GM18909 (cell line): ENCODE measurements at regions not wholly inside any gene's neighbourhood (a gene's known extent, or its start where the extent isn't known, plus 50 kb on each side); places are given as distances from the start of the nearest gene placed in this dataset.
A peak's percentile ranks its signal among the peaks of the same experiment; 100 is the strongest.

Experiments
- ATAC-seq: cut with Tn5 transposase; IDR thresholded peaks from one replicate; pipeline ENCODE4 v1.9.1; 2021; ENCODE audit warnings: mild to moderate bottlenecking; ENCODE audit not compliant: unreplicated experiment, poor library complexity

- ATAC-seq: no peak
These were observed 157.0 kb upstream of the ADO start for GRCh38 chr10:62647375-62648092.

- no peak for ATAC-seq
These were observed 155.6 kb upstream of the ADO start for GRCh38 chr10:62648921-62649320.

DNA sequence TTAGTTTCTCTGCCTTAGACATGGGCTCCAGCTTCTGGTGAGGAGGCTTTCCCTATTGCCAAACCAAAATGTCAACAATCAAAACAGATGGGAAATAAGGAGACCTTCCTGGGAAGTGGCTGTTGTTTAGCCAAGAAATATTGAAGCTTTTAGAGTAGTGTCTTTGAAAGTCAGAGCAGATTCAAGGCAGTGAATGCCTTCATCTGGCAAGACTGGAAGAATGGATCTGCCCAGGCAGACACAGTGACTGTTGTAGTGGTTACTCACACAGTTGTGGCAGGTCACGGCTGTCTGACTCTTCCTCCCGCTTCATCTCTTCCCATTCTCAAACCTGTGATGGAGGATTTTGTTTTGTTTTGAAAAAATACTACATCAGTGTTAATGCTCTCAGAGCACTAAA, 154.1 kb upstream of the ADO start:
- no peak for ATAC-seq

GRCh38 chr10:62651341-62651740, 153.2 kb upstream of the ADO start:
- ATAC-seq: no peak

DNA sequence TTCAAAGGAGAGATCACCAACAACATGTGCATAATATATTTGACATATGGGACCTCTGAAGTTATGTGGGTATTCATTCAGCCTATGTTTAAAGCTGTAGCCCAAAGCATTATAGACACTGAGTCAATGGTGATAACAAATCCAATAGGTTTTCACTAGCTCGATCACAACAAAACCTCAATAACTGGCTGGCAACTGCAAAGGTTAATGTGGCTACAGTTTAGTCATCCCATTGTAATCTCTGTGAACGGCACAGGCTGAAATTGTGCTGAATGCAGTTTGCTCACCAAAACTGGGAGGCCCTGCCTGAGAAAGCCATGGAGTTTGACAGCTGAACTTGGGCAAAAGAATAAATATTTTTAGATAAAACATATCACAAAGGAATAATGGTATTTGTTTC, 152.4 kb upstream of the ADO start:
- ATAC-seq: no peak

DNA sequence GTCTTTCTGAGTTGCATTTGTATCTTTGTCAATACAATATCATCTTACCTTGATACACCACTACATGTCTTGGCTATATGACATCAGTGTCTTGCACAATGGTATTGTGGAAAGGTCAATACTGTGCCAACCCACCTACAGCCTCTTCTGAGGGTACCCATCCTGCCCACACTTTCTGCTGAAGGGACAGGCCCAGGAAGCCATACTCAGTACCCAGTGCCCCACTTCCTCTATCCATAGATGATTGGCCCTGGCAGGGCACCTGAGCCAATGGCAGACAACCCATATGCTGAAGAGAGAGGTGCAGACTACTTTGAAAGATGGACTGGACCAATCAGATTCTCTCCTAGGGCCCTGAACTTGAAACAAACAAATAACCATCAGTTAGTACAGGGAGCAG, 152.0 kb upstream of the ADO start:
- no peak for ATAC-seq

GRCh38 chr10:62653254-62653653, 151.3 kb upstream of the ADO start:
- peak; percentile 85 for ATAC-seq

GRCh38 chr10:62654966-62655336, 149.6 kb upstream of the ADO start:
- no peak for ATAC-seq

GRCh38 chr10:62655337-62655994, 149.1 kb upstream of the ADO start:
- ATAC-seq: peak; percentile 85

DNA sequence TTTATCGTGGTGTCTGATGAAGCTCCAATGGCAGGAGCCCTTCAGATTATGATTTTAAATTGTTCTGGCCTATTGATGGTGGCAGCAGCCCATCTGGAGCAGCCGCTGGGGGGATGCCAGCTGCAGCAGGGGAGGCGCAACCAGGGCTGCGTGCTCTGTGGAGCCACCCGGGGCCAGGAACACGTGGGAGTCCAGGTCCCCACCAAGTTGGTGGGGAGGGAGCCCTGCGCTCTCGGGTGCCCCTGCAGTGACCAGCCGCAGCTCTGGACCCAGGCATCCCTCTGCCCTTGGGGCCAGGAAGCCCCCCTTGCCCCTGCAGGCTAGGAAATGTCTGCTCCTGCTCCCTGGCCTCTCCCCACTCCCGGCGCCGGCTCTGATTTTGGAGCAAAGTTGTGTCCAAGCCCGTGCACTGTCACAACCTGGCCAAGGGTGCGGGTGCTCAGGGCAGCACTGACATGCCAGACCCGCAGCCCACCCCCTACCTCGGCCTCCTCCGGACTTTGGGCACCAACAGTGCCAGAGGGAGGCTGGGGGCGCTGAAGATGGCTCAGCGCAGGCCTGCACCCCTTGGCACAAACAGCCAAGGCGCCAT, 147.2 kb upstream of the ADO start:
- ATAC-seq: no peak

GRCh38 chr10:62658516-62658915, 146.0 kb upstream of the ADO start:
- ATAC-seq: no peak

- no peak for ATAC-seq
These were observed 143.4 kb upstream of the ADO start for GRCh38 chr10:62661143-62661542.

DNA sequence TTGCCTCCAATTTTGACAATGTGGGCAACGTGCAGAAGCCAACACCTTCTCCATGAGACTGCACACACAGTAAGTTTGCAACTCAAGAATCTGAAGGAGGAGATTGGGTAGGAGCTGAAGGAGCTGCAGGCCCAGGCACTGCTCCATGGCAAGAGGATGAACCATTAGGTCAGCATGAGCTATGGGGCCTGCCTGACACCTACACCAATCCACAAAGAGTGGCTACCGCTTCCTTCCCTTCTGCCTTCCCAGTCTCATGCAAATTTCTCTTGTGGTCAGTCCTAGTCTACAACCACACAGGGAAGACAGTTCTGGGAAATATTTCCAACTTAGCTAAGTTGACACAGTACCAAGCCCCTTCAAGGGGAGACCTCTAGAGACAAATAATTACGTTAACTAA, 142.0 kb upstream of the ADO start:
- no peak for ATAC-seq

DNA sequence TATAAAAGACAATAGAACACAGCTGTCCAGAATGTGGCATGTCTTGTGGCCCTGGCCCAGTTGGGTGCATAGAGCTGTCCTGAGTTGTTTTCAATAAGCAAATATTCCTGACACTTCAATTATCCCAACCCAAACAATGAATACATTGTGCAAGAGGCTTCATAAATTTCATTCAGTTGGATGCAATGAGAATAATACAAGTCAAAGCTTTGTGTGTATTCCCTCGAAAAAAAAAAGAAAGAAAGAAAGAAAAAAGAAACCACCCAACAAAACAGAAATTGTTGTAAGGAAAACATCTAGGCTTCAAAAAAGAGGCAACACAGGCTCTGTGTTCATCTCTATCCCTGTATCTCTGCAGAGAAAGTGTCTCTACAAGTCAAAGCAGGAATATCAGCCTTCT, 138.7 kb upstream of the ADO start:
- ATAC-seq: no peak

- ATAC-seq: no peak
These were observed 138.2 kb upstream of the ADO start for GRCh38 chr10:62666275-62666674.

DNA sequence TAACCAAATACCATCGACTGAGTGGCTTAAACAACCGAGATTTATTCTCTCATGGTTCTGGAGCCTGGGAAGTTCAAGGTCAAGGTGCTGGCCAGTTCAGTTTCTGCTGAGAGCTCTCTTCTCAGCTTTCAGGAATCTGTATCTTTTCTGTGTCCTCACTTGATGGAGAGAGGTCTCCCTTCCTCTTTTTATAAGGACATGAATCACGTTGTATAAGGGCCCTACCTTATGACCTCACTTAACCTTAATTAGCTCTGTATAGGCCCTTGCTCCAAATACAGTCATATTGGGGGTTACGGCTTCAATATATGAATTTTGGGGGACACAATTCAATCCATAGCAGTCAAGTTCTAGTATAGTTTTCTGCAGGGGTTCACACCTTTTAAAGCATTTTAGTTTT, 135.2 kb upstream of the ADO start:
- no peak for ATAC-seq

DNA sequence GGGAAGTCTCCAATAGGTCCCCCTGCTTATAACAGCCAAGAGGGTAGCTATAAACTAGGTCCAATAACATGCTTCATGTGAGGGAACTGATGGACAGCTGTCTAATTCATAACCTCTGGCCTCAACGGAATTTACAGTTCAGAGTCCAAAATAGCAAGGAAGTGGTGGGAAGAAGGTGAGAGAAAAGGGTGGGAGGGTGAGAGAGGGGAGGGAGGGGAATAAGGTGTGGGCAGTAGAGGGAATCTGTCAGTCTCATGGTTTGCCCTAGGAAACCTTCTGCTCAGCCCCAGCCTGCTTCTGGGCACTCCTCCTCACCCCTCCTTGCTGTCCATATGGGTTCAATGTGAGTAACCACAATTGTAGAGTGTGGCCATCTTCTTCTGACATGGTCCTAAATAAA, 133.4 kb upstream of the ADO start:
- ATAC-seq: no peak

DNA sequence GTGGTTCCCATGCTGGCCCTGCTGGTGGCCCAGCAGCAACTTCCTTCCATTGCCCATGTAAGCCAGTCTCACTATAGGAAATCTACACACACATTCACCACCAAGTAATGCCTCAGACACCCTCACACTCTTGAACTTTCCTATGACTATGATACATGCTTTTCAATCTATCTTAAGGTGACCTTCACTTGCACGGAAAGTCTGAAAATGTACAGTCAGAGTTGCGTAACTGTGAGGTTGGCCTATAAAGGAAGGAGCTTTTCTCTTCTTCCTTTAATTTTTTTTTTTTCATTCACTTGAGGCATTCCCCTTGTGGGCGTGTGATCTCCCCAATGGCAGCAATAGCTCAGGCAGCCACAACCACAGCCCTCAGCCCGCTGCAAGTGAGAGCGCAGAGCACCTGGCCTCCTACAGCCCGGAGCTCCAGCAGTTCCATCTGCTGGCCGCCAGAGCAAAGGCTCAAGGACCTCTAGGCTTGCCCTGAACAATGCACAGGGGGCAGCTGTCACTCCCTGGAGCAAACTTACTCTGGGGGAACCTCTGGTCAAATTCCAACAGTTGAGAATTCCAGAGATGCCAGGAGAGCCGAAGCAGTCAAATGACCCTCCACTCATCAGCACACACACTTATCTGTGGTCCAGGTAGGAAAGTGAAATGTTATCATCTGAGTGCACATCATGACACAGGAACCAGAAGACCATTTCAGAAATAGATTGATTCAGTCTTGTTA, 123.1 kb upstream of the ADO start:
- peak; percentile 97 for ATAC-seq

- ATAC-seq: no peak
These were observed 119.6 kb upstream of the ADO start for GRCh38 chr10:62684911-62685310.

- ATAC-seq: no peak
These were observed 117.2 kb upstream of the ADO start for GRCh38 chr10:62687230-62687748.
